Fibroblast of peridontal ligament (primary cell): ENCODE measurements at regions not wholly inside any gene's neighbourhood (a gene's known extent, or its start where the extent isn't known, plus 50 kb on each side); places are given as distances from the start of the nearest gene placed in this dataset.
"Not testable (repeated sequence)": the region's sequence is repeated elsewhere in the genome, so short reads cannot be mapped to it uniquely, and the experiment has no call there.

Source experiments
- DNase-seq: peaks from one replicate; pipeline ENCODE4 v3.0.0-alpha.2; 2010; ENCODE audit errors: extremely low read depth

DNA sequence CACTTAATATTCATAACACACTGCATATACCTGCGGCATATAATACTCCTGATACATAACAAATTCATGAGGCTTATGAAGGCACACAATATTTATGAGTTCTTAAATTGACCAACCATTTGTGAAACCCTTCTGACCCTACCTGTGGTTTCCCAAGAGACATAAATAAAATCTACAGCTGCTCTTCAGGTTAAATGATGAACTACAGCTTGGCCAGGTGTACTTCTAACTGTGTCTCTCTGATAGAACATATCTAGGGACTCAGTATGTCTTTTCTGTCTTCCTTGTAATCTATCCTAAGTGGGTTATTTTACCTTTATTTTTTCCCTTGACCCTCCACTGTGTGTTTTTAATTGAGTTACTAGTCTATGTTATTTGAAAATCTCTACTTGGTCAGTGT, 189.9 kb upstream of the UFM1 start:
- no peak for DNase-seq

DNA sequence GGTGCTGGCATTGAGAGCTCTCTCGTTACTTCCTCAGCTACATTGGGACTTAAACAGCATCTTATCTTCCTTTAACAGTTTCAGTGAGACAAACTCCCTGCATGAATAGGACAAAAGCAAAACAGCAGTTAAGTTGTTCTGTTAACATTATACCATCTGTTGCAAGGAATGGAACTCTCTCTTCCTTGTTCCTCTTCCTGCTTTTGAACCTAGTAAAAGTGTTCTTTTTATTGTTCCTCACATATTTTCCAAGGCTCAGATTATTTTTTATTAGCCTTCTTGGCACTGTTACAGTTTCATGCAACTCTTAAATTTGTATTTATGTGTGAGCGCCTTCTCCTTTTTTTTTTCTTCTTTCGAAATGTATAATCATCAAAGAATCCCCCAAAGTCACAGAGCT, 202.6 kb upstream of the UFM1 start:
- no peak for DNase-seq

DNA sequence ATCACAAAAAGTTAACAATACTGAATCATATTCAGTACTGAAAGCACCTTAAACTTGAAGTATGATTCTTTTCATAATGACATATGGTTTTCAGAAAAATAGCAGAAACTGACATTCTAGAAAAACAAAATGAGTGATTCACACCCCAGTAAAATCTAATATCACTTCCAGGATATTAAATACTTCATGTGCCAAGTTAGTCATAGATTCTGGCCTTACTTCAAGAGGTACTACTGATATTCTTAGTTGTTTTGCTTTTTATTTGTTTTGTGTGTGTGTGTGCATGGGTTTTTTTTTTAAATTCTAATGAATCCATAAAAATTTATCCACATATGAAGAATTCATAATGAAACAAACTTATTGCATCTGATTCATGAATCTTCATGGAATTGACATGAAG, 207.9 kb upstream of the UFM1 start:
- DNase-seq: peak; percentile 23

DNA sequence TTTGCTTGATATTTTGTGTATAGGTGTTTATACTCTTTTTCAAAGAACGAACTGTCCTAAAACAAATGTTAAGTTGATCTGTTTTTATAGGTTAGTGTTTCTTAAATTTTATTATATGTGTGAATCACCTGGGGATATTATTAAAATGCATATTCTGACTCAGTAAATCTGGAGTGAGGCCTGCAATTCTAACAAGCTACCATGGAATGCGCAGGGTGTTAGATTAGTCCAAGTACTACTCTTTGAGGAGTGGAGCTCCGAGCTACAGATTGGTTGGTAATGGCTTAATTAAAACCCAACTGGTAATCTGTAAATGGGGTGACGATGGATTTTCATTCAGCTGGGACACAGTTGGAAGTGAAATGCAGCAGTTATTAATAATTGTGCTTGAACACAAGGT, 214.1 kb upstream of the UFM1 start:
- DNase-seq: no peak

DNA sequence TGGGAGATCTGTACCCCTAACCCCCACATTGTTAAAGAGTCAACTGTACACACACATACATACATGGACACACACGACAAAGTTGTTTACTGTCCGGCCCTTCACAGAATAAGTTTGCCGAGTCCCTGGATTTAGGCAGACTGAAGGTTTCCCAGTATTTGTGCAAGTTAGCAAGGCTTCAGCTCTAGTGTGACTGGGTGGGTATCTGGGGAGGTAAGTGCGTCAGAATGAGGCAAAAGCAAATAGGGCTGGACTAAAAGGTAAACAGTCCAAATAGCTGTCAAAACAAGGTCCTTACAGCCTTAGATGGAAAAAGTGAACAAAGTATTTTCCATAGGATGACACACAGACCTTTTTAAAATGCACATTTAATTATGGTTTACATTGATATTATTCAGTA, 228.4 kb upstream of the UFM1 start:
- DNase-seq: no peak

DNA sequence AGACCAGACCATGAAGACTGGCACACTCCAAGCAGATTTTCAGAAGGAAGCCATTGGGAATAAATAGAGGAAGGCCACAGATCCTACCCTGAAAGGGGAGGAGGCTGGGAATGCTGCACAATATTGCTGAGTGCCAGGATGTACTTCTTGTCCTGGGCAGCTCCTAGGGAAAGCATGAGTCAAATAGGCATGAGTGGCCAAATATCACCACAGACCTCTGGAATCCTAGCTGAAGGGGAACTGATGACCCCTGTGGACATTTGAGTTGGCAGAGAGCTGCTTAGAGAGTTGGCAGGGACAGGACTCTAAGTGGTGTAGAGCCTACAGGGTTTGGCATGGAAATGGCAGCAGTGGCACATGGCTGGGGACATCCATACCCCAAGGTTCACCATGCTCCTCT, 234.3 kb upstream of the TRPC4 start:
- peak; percentile 25 for DNase-seq

DNA sequence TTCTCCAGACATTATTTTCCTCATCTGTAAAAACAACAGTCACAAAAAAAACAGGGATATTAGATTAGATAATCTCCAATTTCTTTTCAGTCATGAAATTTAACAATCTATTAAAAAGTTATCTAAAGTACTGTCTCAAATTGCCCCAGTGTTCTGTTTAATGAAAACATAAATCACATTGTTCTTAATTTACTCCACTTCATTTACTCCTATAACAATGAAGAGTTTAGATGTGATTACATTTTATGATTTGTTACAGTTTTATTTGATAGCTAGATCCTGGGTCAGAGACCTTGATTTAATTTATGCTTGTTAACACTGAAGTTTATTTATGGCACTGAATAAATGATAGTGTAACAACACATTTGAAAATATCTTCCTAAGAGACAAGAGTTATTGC, 230.2 kb upstream of the TRPC4 start:
- no peak for DNase-seq

DNA sequence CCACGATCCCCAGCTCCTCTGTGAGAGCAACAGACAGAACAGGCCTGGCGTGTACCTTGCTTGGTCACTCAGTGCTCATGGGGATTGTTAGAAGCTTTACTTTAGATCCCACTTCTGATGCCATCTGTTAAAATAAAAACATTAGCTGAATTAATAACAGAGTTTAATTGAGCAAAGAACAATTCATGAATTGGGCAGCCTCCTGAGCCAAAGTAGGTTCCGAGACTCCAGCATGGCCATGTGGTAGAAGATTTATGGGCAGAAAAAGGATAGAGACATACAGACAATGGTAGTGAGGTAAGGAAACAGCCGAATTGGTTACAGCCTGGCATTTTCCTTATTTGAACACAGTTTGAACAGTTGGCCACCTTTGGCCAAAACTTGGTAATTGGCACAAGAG, 223.9 kb upstream of the TRPC4 start:
- no peak for DNase-seq

DNA sequence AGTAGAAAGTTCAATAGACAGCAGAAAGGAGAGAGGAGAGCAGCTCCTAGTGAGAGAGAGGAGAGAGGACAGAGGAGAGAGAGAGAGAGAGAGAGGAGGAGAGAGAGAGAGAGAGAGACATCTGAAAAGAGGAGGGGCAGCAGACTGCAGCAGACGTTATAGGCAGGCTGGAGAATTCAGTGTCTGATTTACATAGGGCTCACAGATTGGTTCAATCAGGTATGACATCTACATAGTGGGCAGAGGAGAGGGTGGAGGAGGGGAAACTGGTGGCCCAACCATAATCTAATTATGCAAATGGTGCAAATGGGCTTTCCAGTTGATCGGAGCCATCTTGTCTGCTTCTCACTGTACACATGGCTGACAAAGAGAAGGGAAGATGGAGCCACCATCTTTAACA, 221.3 kb upstream of the TRPC4 start:
- no peak for DNase-seq

DNA sequence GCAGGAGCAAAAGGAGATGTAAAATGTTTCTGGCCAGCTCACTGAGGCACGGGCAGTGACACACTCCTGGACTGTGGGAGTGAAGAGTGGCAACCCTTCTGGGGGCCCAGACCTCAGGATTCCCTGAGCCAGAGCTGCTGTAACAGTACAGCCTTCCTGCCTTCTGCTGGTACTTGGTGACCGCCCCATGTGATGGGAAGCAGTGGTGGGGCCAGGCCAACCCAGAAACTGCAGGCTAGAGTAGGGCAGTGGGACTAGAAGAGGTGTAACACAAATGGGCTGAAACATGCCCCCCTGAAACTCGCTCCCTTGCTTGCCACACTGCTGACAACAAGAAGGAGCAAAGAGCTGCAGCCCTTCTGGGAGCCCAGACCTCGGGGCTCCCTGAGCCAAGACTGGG, 217.1 kb upstream of the TRPC4 start:
- no peak for DNase-seq

DNA sequence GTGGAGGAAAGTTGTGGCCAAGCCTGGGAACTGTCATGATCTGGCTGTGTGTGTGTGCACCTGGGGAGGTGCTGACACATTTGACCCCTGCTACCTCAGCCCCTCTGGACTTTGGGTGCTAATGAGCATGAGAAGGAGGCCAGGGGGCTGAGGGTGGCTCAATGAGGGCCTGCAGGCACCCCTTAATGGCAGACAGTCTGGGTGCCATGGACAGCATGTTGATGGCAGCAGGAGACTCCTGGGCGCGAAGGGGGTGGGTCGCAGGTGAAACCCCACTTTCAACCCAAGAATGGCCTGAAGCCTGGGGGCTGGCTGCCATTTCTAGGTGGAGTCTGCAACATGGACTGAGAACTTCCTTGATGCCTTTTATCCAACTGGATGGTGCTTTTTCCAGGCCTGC, 216.4 kb upstream of the TRPC4 start:
- no peak for DNase-seq

DNA sequence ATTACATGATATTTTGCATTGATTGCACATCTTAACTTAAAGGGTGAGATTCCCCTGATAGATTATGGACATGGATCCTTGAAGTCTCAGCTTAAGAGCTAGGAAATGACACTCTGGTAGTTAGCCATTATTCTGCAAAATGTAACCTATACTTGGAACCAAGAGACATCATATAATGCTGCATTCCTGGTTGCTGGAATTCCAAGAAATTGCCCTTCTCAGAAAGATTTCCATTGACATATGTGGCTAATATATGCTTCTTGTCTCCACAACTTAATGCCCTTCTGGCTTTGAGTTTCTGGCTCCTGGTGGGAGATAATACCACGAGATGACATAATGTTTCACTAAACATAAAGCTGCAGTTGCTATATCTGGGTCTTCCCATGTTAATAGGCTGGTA, 204.4 kb upstream of the TRPC4 start:
- DNase-seq: no peak

DNA sequence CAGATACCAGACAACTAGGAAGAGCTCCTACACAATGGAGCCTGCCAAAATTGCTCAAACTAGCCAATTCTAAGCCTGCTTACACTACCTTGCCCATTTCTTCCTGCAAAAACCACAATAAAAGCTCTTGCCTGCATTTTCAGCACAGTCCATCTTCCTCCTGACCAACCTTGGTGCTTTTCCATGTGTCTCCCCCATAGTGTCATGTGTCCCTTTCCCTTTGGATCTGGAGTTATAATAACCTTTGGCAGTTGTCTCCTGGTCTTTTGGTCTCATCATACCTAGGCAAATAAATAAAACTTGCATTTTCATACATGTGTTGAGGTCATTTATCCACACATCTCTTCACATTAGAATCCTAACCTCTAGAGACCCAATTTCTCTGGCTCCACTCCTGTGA, 203.1 kb upstream of the TRPC4 start:
- no peak for DNase-seq

DNA sequence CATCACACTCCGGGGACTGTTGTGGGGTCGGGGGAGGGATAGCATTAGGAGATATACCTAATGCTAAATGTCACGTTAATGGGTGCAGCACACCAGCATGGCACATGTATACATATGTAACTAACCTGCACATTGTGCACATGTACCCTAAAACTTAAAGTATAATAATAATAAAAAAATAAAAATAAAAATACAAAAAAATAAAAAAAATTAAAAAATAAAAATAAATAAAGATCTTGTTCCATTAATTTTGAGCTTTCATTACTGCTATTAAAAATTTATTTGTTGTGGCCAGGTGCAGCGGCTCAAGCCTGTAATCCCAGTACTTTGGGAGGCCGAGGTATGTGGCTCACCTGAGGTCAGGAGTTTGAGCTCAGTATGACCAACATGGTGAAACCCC, 201.8 kb upstream of the TRPC4 start:
- DNase-seq: not testable (repeated sequence)

DNA sequence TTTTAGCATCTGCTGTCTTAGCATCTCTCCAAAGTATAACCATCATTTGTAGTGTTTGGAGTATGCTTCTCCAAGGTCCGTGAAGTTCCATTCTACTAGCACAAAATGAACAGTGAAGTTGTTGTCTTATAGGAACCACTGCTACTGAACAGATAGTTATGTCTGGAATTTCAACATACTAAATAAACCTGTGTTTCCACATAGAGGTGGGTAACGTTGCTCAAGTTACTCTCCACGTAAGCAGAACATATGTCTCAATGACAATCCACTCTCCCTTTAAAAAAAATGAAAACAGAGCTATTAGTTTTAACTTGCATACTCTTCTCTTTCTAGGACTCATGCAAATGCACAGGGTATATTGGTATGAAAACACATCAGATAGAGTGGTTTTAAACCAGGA, 184.3 kb upstream of the TRPC4 start:
- no peak for DNase-seq

DNA sequence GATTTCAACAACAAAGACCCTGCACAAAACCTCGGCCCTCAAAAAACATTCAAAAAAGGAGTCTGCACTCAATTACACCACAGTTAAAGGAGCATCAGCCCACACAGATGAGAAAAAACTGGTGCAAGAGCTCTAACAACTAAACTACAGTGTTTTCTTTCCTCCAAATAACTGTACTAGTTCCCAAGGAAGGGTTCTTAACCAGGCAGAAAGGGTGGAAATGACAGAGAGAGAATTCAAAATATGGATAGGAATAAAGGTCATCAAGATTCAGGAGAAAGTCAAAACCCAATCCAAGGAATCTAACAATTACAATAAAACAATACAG, 176.4 kb upstream of the TRPC4 start:
- no peak for DNase-seq

DNA sequence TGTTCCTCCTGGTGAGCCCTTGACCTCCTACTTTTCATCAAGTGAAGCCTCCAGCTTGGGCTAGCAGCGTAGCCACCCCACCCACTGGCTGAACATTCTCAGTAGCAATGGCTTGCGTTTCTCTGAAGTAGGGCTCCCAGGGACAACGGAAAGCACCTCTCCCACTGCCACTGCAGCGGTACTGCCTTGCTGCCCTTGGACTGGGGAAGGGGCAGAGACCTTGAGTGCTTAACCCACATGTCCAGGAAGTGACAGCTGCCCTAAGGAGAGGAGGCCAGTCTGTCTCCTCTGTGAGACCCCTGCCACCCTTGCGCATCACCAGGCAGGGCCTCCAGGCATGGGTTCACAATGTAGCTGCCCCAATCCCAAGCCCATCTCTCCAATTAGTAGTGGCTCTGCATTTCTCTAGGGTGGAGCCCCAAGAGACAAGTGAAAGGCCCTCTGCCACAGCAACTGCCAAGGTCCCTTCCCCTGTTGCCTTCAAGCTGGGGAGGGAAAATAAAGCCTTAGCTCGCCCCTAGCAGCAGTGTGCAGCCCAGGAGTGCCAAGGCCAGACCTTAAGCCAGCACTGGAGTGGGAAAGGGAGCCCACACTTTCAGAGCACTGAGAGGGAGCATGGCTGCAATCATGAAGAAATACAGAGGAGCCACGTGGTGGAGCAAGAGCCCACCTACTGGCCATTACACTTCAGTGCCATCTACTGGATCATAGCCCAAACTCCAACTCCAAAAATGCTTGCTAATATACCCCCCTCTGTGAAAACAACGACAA, 175.9 kb upstream of the TRPC4 start:
- peak; percentile 45 for DNase-seq

DNA sequence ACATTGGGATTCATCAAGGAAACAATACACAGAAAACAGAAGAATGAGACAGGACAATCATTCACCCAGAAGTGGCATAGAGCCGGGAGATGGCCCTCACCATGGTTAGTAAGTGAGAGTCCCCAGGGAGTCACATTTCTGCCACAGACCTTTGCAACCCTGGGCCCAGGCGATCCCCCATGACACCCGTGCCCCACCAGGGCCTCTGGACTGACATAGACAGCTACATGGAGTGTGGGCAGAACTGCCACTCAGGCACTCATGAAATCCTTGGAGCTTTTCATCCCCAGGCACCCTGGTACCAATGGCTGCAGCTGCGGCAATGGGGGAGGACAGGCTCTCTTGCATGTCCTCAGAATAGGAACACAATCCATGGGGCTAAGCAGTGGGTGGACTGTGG, 174.5 kb upstream of the TRPC4 start:
- DNase-seq: no peak

DNA sequence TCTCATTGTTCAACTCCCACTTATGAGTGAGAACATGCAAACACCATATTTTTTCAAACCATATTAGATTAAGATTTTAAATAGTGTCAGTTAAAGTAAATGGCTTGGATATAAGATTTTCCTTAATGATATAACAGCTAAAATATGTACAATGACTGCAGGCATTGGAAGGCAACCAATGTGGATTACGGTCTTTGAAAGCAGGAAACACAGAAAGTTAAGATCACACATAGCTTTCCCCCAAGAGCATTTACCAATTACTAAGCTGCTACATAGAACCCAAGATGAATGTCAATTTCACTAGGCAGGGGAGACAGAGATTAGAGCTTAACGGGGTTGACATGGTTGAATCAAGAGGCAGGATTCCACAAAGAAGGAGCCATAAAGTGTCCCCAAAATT, 173.2 kb upstream of the TRPC4 start:
- DNase-seq: peak; percentile 68

DNA sequence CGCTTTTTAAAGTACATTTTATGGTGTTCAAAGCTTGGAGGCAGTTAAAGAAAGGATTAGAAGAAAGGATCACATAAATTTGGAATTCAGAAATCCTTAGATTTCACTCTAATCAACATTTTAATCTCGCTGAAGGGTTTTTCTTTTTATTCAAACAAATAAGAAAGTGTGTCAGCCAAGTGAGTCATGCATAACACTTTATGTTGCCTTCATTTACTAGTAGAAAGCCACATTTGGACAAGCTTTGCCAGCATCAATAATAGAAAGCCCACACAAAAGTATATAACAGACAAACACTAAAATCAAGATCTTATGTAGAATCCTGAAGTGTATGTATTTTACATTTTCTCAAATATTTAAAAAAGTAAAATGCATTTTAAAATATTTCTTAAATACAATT, 154.9 kb upstream of the TRPC4 start:
- DNase-seq: peak; percentile 59

DNA sequence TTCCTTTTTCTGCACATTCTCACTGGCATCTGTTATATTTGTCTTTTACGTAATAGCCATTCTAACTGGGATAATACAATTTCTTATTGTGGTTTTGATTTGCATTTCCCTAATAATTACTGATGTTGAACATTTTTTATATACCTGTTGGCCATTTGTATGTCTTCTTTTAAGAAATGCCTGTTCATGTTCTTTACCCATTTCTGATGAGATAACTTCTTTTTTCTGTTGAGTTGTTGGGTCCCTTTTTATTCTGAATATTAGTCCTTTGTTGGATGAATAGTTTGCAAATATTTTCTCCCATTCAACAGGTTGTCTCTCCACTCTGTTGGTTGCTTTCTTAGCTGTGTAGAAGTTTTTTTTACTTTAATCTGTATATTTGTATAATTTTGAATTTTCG, 147.7 kb upstream of the TRPC4 start:
- no peak for DNase-seq

DNA sequence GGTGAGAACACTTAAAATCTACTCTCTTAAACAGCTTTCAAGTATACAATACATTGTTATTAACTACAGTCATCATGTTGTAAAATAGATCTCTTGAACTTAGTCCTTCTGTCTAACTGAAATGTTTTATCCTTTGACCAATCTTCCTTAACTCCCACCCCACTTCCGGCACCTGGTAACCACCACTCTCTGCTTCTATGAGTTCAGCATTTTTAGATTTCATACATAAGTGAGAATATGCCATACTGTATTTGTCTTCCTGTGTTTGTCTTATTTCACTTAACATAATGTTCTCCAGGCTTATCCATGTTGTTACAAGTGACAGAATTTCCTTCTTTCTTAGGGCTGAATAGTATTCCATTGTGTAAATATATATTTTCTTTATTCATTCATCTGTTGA, 144.1 kb upstream of the TRPC4 start:
- no peak for DNase-seq

DNA sequence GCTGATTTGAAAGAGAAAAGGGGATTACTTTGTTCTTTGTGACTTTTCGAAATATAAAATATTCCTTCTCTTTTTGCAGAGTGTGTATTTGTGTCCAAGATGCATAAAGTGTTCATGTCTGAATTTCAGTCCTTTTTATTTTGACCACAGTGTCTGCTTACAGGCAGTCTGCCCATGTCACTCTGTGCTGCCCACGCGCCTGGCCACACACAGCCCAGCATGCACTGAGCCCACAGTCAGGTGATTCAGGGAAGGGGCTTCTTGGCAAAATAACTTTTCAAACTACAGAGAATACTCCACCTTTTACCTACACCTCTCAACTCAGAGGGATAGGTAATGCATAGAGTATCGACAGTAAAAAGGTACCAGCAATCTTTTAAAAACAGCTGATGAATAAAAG, 142.5 kb upstream of the TRPC4 start:
- DNase-seq: no peak

DNA sequence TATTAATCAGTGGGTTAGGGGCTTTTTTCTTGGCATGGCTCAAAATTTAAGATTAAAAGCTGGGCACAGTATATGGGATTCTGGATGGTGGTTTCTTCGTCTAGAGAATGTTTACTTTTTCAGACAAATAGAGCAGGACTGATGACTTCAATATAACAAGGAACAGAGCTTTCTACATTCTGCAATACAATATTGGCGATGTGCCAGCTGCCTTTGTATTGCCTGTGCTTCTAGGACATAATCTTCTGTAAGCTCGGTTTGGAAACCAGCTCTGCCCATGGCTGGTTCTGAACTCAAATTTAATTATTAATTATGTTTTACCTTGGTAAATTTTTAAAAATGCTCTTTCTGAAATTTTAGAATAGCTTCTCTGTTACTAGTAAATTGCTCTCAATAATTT, 139.1 kb upstream of the TRPC4 start:
- DNase-seq: peak; percentile 57

DNA sequence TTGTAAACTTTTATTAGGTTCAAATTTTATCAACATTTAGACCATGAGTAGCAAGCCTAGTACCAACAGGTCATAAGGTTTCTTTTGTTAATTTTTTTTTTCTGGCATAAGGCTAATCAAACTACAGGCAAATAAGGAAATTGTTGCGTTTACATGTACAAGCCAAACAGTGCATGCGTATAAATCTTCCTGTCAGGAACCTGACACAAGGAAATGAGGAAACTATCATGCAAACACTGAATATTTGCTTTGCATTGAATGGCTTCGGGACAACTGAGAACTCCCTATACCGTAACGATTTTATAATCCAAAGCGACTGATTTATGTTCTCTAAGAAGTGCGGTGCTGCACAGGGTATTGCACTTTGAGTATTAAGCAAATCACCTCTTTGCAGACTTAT, 133.0 kb upstream of the TRPC4 start:
- no peak for DNase-seq
